RWPE1 (cell line): ENCODE measurements at regions not wholly inside any gene's neighbourhood (a gene's known extent, or its start where the extent isn't known, plus 50 kb on each side); places are given as distances from the start of the nearest gene placed in this dataset.

ENCODE experiments used
- CTCF ChIA-PET: fragments of 350-600 bp; sonication (Branson Sonifier 250); formaldehyde crosslinking; extraction: SDS; loops from one replicate; lab custom pipeline; 2021; lab: Yijun Ruan, JAX
- POLR2A ChIA-PET: fragments of 400-600 bp; formaldehyde crosslinking; extraction: SDS; loops from one replicate; lab custom pipeline; 2020; ENCODE audit warnings: antibody characterized with exemption; ENCODE audit not compliant: low non-redundant PET; lab: Yijun Ruan, JAX
- DNase-seq: peaks from one replicate; pipeline ENCODE4 v3.0.0; 2012; ENCODE audit warnings: low spot score
- H3K27ac ChIP-seq: fragments of 450-650 bp; 2 replicates; pipeline ENCODE4 v1.5.1; 2017
- TF ChIP-seq, protein P1 (sequence below): fragments of 450-650 bp; conservative IDR thresholded peaks from 2 replicates; pipeline ENCODE4 v1.5.1; 2017; ENCODE audit warnings: low read depth, mild to moderate bottlenecking

DNA sequence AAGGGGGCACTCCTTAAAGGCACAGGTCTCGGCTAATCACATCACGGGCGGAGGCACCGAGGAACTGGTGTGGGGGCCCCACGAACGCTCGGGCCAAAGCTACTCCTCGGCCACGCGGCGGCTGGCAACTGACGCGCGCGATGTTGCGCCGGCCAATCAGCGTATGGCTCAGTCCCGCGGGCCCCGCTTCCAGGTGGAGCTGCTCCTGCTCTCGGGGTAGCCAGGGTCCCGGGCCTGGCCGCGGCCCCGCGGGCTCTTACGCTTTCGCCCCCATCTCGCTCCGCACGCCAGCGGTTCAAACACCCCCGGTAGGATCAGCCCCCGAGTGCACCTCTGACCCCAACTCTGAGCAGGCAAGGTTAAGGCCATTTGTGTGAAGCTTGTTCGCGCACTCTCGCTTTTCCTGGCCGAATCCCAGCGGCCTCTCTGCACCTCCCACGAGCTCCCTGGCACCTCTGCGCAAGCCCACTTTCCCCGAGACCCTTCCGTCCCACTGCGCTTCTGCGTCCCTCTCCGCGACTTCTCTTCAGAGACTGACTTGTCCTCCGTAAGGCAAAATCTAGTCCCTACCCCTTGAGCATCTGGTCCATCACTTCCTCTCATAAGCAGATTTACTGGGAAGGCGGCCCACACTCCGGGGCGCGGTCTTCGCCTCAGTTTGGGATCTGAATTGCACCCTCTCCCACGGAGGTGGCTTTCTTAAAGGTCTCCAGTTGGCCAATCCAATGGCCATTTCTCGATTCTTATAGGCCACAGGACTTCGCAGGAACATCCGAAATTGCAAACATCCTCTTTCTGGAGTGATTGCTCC lies 200.9 kb upstream of the TBX20 start:
- ChIA-PET POLR2A (no interaction called here), CTCF (interaction anchor here (0.6 kb wide), 1 partner anchor 1998 kb away, joined by 3 read pairs; no protein-coding TSS in a partner anchor)
- no peak overlapping the region for H3K27ac ChIP-seq
- no peak for DNase-seq
- TF ChIP-seq, protein P1, sequence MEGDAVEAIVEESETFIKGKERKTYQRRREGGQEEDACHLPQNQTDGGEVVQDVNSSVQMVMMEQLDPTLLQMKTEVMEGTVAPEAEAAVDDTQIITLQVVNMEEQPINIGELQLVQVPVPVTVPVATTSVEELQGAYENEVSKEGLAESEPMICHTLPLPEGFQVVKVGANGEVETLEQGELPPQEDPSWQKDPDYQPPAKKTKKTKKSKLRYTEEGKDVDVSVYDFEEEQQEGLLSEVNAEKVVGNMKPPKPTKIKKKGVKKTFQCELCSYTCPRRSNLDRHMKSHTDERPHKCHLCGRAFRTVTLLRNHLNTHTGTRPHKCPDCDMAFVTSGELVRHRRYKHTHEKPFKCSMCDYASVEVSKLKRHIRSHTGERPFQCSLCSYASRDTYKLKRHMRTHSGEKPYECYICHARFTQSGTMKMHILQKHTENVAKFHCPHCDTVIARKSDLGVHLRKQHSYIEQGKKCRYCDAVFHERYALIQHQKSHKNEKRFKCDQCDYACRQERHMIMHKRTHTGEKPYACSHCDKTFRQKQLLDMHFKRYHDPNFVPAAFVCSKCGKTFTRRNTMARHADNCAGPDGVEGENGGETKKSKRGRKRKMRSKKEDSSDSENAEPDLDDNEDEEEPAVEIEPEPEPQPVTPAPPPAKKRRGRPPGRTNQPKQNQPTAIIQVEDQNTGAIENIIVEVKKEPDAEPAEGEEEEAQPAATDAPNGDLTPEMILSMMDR = no peak

DNA sequence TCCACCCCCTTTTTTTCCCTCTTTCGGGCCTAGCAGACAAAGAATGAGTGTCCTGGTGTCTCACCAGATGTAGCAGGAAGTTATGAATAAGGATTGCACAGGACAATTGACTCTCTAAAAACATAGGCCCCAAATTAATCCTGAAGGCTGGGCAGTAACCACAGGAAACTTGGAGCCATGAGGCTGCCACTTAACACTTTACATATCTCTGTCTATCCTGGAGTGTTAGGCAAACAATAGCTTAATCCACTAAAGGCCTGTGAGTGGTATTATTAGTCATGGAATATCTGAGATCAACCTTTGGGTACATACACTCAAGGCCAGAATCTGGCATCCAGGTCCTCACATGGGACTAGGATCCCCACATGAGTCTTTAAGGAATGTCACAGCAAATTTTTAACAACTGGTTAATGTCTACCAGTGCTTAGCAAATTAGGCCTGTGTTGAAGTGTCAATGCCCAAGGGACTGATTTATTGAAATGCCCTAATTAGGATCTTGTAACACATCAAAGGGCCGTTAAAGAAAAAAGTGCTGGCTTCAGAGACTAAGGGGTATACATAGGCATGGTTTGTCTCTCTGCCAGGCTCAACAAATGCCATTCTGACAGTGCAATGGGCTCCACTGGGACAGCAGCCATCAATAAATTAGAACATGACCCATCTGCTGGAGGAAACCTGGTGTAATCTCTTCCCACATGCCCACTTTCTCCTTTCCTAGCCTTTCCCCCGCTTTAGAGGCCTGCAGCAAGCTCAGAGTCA lies 196.7 kb upstream of the TBX20 start:
- TF ChIP-seq, protein P1 = no peak
- no peak for DNase-seq
- H3K27ac ChIP-seq = no peak overlapping the region
- ChIA-PET CTCF (interaction anchor here (0.6 to 1.1 kb wide), 3 partner anchors 10 to 399 kb away, joined by 3 read pairs; no protein-coding TSS in a partner anchor), POLR2A (no interaction called here)

DNA sequence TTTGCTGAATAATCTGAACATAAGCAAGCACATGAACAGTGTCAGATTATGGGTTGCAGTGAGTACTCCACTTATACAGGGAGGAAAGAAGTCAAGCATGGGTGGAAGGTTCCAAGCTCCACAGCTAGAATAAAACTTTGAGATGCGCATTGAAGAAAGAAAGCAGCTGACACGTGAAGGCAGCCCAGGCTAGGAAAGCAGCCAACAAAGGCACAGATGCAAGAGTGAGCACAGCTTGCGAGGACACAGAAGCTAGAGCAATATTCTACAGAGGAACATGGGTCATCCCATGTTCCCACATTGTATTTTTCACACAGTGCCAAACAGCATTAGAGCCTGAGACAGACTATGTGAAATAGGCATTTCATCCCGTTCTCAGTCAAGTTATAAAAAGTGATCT lies 194.6 kb upstream of the TBX20 start:
- H3K27ac ChIP-seq = no peak overlapping the region
- TF ChIP-seq, protein P1 = no peak
- DNase-seq = no peak
- ChIA-PET POLR2A (no interaction called here), CTCF (no interaction called here)

DNA sequence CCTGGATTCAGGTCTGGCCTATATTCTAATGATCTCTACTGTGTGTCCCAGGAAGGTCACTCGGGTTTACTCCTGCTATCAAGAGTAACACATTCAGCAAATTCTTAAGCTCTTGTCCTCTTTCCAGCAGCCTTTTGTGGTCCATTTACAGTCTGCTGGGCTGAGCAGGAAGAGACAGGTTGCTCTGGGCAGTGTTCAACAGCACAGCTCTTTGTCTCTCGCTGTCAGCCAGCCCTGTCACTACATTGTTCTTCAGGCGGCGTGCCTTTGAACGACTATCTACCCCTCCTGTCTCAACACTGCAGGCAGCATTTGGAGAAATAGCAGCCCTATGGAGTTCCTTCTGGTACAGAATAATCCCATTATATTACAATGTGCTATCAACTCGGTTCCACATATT lies 192.2 kb upstream of the TBX20 start:
- ChIA-PET CTCF (no interaction called here), POLR2A (no interaction called here)
- no peak for DNase-seq
- no peak overlapping the region for H3K27ac ChIP-seq
- TF ChIP-seq, protein P1 = no peak

DNA sequence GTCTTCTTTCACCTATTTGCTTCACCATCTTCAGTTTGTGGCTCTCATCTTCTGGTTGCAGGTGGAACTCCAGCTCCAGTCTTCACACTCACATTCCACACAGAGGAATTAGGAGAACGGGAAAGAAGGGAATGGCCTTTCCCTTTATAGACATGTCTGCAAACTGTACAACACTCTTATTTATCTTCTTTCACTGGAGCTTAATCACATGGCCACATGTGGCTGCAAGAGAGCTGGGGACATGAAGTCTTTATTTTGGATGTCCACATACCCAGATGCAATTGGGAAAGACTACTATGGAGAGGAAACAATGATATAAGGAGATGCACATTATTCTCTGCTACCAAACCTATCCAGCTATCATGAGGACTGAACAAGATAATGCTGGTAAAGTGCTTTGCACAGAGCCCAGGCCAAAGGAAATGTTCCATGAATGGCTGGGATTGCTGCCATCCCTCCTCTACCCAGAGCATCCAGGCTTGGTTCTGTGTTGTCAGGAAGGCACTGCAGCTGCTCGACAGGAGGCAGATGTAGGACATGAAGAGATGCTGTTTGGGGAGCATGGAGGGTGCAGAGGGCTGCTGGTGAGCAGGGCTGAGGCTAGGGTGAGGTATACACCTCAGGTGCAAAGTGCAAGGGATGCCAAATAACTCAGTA lies 183.8 kb upstream of the TBX20 start:
- no peak for DNase-seq
- ChIA-PET CTCF (no interaction called here), POLR2A (no interaction called here)
- TF ChIP-seq, protein P1 = no peak
- H3K27ac ChIP-seq = no peak overlapping the region

DNA sequence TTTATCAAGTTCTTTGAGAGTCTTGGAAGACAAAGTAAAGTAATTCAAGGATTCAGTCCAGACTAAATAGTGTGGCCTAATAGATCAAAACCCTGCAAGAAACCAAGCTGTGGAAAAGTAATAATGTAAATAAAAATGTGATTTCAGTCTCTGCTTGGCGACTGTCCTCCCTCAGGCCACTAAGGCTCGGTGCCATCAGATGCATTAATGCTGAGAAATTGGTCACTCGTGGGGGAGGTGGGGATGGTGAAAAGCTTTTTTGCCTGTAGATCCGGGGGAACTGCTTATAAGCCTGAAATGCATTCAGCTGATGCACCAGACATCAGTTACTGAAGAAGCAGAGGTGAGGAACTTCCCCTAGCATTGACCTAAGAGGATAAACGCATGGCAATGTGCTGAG lies 182.6 kb upstream of the TBX20 start:
- POLR2A ChIA-PET = no interaction called here
- no peak for DNase-seq
- TF ChIP-seq, protein P1 = no peak
- H3K27ac ChIP-seq = no peak overlapping the region
- CTCF ChIA-PET = interaction anchor here (0.7 kb wide), 1 partner anchor 1115 kb away, joined by 4 read pairs; no protein-coding TSS in a partner anchor
